Right renal pelvis (tissue), 4 donors: ENCODE measurements at regions not wholly inside any gene's neighbourhood (a gene's known extent, or its start where the extent isn't known, plus 50 kb on each side); places are given as distances from the start of the nearest gene placed in this dataset.
A peak's percentile ranks its signal among the peaks of the same experiment; 100 is the strongest.

Experiments used
- DNase-seq, 4 donors: peaks; one replicate each; pipeline ENCODE4 v3.0.0-alpha.2; 2013; ENCODE audit warnings: low read depth in 4 of 4, low spot score in 3 of 4, missing footprints in 1 of 4

- DNase-seq, result no peak
Measured at GRCh38 chr5:24353016-24353415, 291.8 kb downstream of the CDH10 start.

GRCh38 chr5:24353611-24354010 is 291.2 kb downstream of the CDH10 start:
- DNase-seq, result peak in 1 of 4 donors; percentile 33

- DNase-seq, result no peak
Measured at GRCh38 chr5:24363789-24364481, 280.8 kb downstream of the CDH10 start.

DNA sequence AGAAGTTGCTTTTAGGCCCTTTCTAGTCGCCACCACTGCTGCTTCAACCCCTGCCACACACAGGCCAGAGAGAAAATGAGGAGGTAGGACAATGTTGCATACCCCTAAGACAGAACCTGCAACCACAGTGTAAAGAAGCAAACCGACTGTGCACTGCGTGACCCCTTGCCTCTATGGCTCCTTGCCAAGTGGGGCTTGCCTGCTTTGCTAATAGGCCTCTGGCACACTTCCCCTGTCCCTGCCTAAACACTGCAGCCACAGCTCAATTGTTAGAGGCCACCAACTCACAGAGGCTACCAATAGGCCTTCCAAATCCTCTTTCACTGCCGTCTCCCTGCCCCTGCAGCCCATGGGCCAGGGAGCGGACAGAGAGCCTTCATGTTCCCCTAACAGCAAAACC is 280.1 kb downstream of the CDH10 start:
- no peak for DNase-seq

GRCh38 chr5:24365406-24365805 is 279.4 kb downstream of the CDH10 start:
- DNase-seq, result no peak

GRCh38 chr5:24367216-24367615 is 277.6 kb downstream of the CDH10 start:
- DNase-seq, result no peak

GRCh38 chr5:24368115-24368514 is 276.7 kb downstream of the CDH10 start:
- DNase-seq, result no peak

DNA sequence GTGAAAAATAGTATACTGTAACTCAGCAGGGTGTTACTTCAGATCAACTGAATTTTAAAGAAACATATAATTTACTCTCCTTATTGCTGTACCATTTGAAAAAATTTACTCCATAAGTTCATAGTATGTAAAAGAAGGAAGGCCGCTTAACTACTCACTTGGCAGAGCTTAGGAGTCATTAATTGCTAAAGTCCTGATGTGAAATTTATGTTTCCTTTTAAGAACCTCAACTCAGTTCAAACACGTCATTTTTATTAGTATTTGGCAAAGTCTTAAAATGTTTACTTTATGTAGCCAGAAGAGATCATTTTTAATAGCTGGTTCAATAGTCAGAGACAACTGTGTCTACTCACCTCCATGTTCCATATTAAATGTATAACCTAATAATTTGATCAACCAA is 268.6 kb downstream of the CDH10 start:
- no peak for DNase-seq

DNA sequence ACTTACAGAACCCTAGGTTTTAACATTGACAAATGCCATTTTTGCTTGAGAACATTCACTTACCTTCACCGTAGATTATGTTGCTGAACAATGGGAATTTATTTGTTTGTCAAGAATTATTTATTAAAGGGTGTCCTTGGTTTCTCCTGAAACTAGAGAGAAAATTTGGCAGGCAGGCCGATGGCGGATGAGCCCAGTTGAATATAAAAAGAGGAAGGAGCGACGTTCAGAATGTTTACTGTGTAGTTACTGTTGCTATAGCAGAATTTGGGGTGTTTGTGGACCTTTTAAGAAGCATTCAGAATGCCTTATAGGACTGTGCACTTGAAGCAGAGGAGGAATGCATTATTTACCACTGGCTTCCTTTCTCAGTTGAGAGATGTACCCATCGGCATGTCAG is 268.2 kb downstream of the CDH10 start:
- no peak for DNase-seq

DNA sequence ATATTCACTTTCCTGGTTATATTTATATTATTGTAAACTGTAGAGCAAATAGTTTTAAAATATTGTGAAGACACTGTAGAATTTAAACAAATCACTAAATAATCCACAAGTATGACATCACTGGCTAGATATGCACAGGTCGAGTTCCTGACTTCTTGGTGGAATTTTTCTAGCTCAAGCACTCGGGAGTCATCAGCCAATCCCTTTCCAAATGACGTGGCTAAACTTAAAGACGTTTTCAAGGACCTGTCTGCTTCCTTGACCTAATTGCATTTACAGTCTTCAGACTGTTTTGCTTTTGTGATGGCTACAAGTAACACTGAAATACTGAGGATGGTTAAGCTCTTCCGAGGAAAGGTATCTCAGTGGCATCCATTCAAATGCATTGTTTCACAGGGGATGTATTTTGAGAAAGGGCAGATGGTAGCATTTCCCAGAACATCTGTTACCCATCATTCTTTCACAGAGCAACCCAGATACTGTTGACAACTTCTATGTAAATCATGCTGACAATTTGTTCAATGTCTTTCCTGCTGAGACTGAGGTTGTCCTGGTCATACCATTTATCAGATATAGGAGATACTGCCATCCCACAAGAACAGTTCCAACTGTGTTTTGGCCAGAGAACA is 262.8 kb downstream of the CDH10 start:
- no peak for DNase-seq

GRCh38 chr5:24385070-24385469 is 259.7 kb downstream of the CDH10 start:
- no peak for DNase-seq

- DNase-seq, result no peak
Measured at GRCh38 chr5:24385617-24386016, 259.2 kb downstream of the CDH10 start.

- no peak for DNase-seq
Measured at GRCh38 chr5:24388448-24388847, 256.3 kb downstream of the CDH10 start.

- no peak for DNase-seq
Measured at GRCh38 chr5:24389968-24390367, 254.8 kb downstream of the CDH10 start.

GRCh38 chr5:24391816-24392215 is 253.0 kb downstream of the CDH10 start:
- DNase-seq, result no peak

GRCh38 chr5:24397601-24398000 is 247.2 kb downstream of the CDH10 start:
- no peak for DNase-seq

DNA sequence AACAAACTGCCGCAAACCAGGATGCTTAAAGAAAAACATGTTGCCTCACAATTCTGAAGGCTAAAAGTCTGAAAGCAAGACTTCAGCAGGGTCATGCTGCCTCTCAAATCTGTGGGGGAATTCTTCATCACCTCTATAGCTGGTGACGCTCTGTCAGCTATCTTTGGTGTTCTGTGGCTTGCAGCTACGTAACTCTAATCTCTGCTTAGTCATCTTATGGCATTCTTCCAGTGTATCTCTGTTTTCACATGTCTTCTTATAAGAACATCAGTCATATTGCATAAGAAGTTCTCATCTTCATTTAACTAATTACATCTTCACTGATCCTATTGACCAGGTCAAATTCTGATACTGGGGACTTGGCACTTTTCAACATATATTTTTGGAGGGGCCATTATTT is 243.0 kb downstream of the CDH10 start:
- no peak for DNase-seq

- DNase-seq, result no peak
Measured at GRCh38 chr5:24407466-24407865, 237.3 kb downstream of the CDH10 start.

DNA sequence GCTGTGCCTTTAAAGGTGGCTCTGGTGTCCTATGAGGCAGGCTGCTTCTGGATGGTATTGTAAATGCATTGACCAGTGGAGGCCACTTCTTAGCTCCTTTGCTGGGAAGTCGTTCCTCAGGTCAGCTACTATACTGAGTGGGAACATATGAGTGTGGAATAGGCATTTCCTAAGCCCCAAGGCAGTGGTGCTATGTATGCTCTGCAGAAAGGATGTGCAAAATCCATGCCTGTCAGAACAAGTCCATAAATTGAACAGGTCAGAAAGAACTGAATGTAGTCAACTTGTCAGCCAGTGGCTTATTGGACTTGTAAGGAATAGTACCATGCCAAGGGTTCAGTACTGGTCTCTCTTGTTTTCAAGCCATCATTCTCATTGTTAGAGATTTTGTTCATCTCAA is 216.4 kb downstream of the CDH10 start:
- DNase-seq, result no peak

DNA sequence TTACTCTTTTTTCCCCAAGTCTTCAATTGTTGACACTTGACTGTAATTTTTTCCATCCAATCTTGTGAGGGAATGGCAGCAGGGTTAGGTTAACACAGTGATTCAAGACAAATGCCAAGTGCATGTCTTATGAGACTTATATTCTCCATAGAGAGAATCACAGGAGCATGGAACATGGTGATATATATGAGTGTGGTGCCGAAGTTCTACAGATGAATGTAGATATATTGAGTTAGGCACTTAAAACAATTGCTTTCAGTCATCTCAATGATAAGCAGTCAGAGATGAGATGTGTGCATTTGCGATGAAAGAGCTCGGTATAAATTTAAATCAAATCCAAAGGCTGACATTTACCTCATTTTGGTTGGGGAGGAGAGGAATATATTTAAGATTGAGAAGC is 211.2 kb downstream of the CDH10 start:
- DNase-seq, result no peak
